ENCODE measurements at regions not wholly inside any gene's neighbourhood (a gene's known extent, or its start where the extent isn't known, plus 50 kb on each side); places are given as distances from the start of the nearest gene placed in this dataset.
"Not testable (repeated sequence)": the region's sequence is repeated elsewhere in the genome, so short reads cannot be mapped to it uniquely, and the experiment has no call there.

- no peaks in the 10 kb centered on the region for H3K4me1 Mint-ChIP-seq (ENCODE audit: low read depth, unreplicated experiment)
- Histone ChIP-seq H3K9me3 (no peaks in the 10 kb centered on the region), H3K36me3 (ENCODE audit: control insufficient read depth, insufficient read depth, low read length) (no peaks in the 10 kb centered on the region), H3K27me3 (replicated peaks; ENCODE audit: control insufficient read depth, insufficient read depth, low read length) (no peaks in the 10 kb centered on the region), H3K4me1 (no peaks in the 10 kb centered on the region), H3K4me3 (ENCODE audit: low read depth, low read length) (no peak overlapping the region)
- CTCF ChIA-PET, result no interaction called here
- no peak for TF ChIP-seq CTCF (IDR thresholded peaks at IDR 0.05; ENCODE audit: insufficient read depth in 1 of 2, low read depth in 1 of 2, low read length in 1 of 2, severe bottlenecking in 1 of 2, unreplicated experiment in 1 of 2)
- intact Hi-C loops (cut with micrococcal nuclease; ENCODE audit: unreplicated experiment), result no loop called here
- DNase-seq, result no peak
- H3K4me3 Mint-ChIP-seq (ENCODE audit: unreplicated experiment), result no peak overlapping the region
- no peaks in the 10 kb centered on the region for H3K36me3 Mint-ChIP-seq (ENCODE audit: insufficient read depth, unreplicated experiment)
- no TSS peak for BruUV-seq (replicated peaks)
- POLR2A ChIA-PET, result no interaction called here
- no peak overlapping the region for H3K27ac Mint-ChIP-seq (ENCODE audit: unreplicated experiment)
- no peaks in the 10 kb centered on the region for H3K9me3 Mint-ChIP-seq (ENCODE audit: unreplicated experiment)
- no peaks in the 10 kb centered on the region for H3K27me3 Mint-ChIP-seq (ENCODE audit: insufficient read depth, unreplicated experiment)
These were observed 450.8 kb upstream of the ADAMTS9 start for GRCh38 chr3:65138556-65138955.

GRCh38 chr3:65133752-65134151 lies 446.0 kb upstream of the ADAMTS9 start:
- POLR2A ChIA-PET; CTCF ChIA-PET; H3K9me3 ChIP-seq; H3K4me1 ChIP-seq; H3K27me3 Mint-ChIP-seq (ENCODE audit: insufficient read depth, unreplicated experiment); H3K36me3 ChIP-seq (ENCODE audit: control insufficient read depth, insufficient read depth, low read length); H3K9me3 Mint-ChIP-seq (ENCODE audit: unreplicated experiment); H3K4me3 Mint-ChIP-seq (ENCODE audit: unreplicated experiment); DNase-seq; H3K4me3 ChIP-seq (ENCODE audit: low read depth, low read length); intact Hi-C loops (cut with micrococcal nuclease; ENCODE audit: unreplicated experiment); H3K4me1 Mint-ChIP-seq (ENCODE audit: low read depth, unreplicated experiment); BruUV-seq (replicated peaks); H3K27me3 ChIP-seq (replicated peaks; ENCODE audit: control insufficient read depth, insufficient read depth, low read length); H3K27ac Mint-ChIP-seq (ENCODE audit: unreplicated experiment); H3K36me3 Mint-ChIP-seq (ENCODE audit: insufficient read depth, unreplicated experiment): not testable (repeated sequence)

- H3K4me3 ChIP-seq (ENCODE audit: low read depth, low read length), result no peak overlapping the region
- no peaks in the 10 kb centered on the region for H3K9me3 Mint-ChIP-seq (ENCODE audit: unreplicated experiment)
- H3K4me1 Mint-ChIP-seq (ENCODE audit: low read depth, unreplicated experiment), result peaks cover 5% of the 10 kb centered on the region
- CTCF ChIA-PET, result no interaction called here
- H3K4me3 Mint-ChIP-seq (ENCODE audit: unreplicated experiment), result no peak overlapping the region
- no peaks in the 10 kb centered on the region for H3K9me3 ChIP-seq
- no TSS peak for BruUV-seq (replicated peaks)
- peaks cover 8% of the 10 kb centered on the region for H3K4me1 ChIP-seq
- H3K27me3 Mint-ChIP-seq (ENCODE audit: insufficient read depth, unreplicated experiment), result no peaks in the 10 kb centered on the region
- H3K27ac Mint-ChIP-seq (ENCODE audit: unreplicated experiment), result no peak overlapping the region
- intact Hi-C loops (cut with micrococcal nuclease; ENCODE audit: unreplicated experiment), result no loop called here
- no peaks in the 10 kb centered on the region for H3K36me3 ChIP-seq (ENCODE audit: control insufficient read depth, insufficient read depth, low read length)
- H3K27me3 ChIP-seq (replicated peaks; ENCODE audit: control insufficient read depth, insufficient read depth, low read length), result no peaks in the 10 kb centered on the region
- H3K36me3 Mint-ChIP-seq (ENCODE audit: insufficient read depth, unreplicated experiment), result no peaks in the 10 kb centered on the region
- POLR2A ChIA-PET, result no interaction called here
- TF ChIP-seq CTCF (IDR thresholded peaks at IDR 0.05; ENCODE audit: insufficient read depth in 1 of 2, low read depth in 1 of 2, low read length in 1 of 2, severe bottlenecking in 1 of 2, unreplicated experiment in 1 of 2), result no peak
- DNase-seq, result no peak
These were observed 443.0 kb upstream of the ADAMTS9 start for GRCh38 chr3:65130782-65131181.

- no peaks in the 10 kb centered on the region for H3K9me3 Mint-ChIP-seq (ENCODE audit: unreplicated experiment)
- H3K36me3 Mint-ChIP-seq (ENCODE audit: insufficient read depth, unreplicated experiment), result no peaks in the 10 kb centered on the region
- ChIA-PET CTCF (no interaction called here), POLR2A (no interaction called here)
- no TSS peak for BruUV-seq (replicated peaks)
- H3K27me3 Mint-ChIP-seq (ENCODE audit: insufficient read depth, unreplicated experiment), result no peaks in the 10 kb centered on the region
- no peaks in the 10 kb centered on the region for H3K9me3 ChIP-seq
- H3K4me1 Mint-ChIP-seq (ENCODE audit: low read depth, unreplicated experiment), result peaks cover 5% of the 10 kb centered on the region
- intact Hi-C loops (cut with micrococcal nuclease; ENCODE audit: unreplicated experiment), result no loop called here
- peak overlapping the region; percentile 16 for H3K27ac Mint-ChIP-seq (ENCODE audit: unreplicated experiment)
- no peak for TF ChIP-seq CTCF (IDR thresholded peaks at IDR 0.05; ENCODE audit: insufficient read depth in 1 of 2, low read depth in 1 of 2, low read length in 1 of 2, severe bottlenecking in 1 of 2, unreplicated experiment in 1 of 2)
- H3K4me3 ChIP-seq (ENCODE audit: low read depth, low read length), result no peak overlapping the region
- no peak overlapping the region for H3K4me3 Mint-ChIP-seq (ENCODE audit: unreplicated experiment)
- DNase-seq, result no peak
- H3K36me3 ChIP-seq (ENCODE audit: control insufficient read depth, insufficient read depth, low read length), result no peaks in the 10 kb centered on the region
- no peaks in the 10 kb centered on the region for H3K27me3 ChIP-seq (replicated peaks; ENCODE audit: control insufficient read depth, insufficient read depth, low read length)
- H3K4me1 ChIP-seq, result peaks cover 8% of the 10 kb centered on the region
These were observed 440.5 kb upstream of the ADAMTS9 start for GRCh38 chr3:65128346-65128745.

All from Caco-2 (cell line).